HUDEP-2 (cell line): ENCODE measurements at regions not wholly inside any gene's neighbourhood (a gene's known extent, or its start where the extent isn't known, plus 50 kb on each side); places are given as distances from the start of the nearest gene placed in this dataset.

Experiments used
- DNase-seq, 76 experiments: peaks; one replicate each; lab custom pipeline; 2025; ENCODE audit not compliant: unreplicated experiment in 76 of 76; lab: John Stamatoyannopoulos, UW

DNA sequence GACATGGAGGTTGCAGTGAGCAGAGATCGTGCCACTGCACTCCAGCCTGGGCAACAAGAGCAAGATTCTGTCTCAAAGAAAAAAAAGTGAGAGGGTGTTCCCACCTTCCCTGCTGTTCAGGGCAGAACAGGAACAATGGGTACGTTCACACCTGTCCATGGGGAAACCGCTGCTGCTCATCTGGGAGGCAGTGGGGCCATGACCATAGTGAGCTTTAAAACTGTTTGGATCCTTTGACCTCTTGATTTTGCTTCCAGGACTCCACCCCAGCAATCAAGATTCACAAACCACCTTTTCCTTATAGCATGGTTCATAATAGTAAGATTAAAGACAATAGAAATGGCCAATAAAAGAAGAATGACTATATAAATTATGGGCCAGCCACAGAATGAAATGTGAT is 209.2 kb downstream of the ARL4C start:
- no peak for DNase-seq

DNA sequence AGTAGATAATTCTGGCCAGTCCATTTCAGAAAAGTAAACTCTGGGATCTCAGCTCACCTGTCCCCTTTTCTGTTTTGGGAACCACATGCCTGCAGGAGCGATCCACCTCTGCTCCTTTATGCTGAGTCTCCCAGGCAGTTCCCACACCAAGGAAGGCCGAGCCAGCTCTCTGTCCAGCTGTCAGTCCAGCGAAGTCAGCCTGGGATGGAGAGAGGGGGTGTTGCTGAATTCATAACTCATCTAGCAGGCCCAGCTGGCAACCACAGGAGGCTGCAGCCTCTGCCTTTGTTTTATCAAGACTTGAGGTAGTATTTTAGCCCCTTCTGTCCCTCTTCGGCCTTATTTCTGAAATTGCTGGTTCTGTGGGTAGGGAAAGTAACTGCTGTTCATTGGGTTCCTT is 209.9 kb downstream of the ARL4C start:
- no peak for DNase-seq

DNA sequence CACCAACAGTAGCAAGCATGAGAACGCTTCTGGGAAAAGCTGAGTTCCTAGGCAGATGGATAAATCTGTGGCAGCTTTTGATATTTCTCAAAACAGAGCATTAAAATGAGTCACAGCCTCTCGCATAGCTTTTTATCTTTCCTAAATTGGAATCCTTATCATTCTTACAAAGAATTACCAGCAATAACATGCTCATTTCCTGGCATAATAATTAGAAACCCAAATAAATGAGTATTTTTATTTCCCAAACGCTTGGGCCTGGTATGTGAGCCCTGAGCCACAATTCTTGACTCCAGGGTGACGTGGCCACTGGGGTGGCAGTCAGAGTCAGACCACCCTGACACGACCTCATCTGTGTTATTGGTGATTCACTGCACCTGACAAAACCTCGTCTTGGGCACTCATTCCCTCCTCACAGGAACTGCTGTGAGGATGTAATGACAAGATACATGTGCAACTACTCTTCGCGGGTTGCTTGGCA is 210.7 kb downstream of the ARL4C start:
- no peak for DNase-seq

DNA sequence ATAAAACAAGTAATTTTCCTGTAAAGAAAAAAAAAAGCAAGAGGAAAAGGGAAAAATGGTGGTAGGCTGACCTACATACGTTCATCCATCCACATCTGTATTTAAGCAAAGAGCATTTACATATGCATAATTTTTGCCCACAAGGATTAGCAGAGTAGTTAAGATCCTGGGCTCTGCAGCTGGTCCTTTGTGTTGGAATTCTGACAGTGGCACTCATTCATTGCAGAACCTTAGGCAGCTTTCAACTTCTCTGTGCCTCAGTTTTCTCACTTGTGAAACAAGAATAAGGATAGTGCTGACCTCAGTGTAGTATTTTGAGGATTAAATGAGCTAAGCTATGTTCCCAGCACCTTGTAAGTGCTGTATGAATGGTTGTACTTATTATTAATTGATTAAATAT is 211.3 kb downstream of the ARL4C start:
- DNase-seq: no peak

DNA sequence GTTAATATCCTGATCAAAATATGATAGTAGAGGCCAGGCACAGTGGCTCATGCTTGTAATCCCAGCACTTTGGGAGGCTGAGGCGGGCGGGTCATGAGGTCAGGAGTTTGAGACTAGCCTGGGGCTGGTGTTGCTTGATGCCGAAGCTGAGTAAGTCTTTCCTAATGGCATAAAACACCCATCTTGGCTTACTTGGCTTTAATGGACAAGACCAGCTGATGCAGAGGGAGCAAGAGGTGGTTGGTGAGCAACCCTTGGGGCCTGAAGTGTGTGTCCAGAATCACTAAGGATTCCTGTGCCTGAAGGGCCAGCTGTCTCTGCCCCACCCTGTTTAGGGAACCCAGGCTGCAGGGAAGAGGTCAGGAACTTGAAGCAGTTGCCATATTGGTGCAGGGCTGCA is 217.2 kb downstream of the ARL4C start:
- no peak for DNase-seq

DNA sequence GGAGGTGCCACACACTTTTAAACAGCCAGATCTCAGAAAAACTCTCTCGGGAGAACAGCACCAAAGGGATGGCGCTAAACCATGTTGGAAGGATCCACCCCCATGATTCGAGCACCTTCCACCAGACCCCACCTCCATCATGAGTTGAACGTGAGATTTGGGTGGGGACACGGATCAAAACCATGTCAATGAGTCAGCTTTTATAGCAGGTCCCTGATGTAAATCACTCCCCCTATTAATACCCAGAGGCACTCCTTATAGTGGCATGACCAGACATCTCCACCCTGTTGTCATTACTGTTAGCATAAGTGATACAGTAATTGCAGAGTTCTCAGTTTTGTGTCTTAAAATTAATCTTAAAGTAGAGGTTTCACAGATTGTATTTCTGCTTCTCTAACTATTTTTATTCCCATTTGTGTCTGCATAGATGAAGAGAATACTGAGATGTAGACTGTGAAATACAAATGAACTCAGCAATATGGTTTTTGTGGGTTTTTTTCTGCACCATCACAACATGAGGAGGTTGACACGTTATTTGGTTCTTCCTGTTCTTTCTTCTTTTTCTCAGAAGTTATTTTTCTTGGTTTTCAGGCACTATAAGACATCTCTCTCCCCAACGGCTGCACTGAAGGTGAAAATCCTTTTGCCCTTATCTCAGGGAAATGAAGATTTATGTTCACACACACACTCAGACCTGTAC is 218.2 kb downstream of the ARL4C start:
- no peak for DNase-seq

DNA sequence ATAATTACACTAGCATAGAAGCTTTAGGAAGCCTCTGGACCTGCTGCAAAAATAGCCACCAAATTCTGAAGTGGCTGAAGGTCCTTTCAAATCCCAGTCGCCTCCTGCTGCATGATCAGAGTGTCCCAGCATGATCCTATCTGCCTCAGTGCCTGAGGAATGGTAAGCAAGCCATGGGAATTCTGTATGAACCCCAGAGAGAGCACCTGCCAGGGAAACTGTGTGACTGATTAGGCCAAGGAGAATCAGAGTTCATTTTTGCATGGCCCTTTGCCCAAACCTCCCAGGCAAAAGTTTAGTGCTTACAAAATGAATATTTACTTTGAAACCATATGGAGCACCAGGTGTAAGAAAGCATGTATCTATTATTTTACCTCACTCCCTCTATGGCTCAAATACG is 221.4 kb downstream of the ARL4C start:
- no peak for DNase-seq

DNA sequence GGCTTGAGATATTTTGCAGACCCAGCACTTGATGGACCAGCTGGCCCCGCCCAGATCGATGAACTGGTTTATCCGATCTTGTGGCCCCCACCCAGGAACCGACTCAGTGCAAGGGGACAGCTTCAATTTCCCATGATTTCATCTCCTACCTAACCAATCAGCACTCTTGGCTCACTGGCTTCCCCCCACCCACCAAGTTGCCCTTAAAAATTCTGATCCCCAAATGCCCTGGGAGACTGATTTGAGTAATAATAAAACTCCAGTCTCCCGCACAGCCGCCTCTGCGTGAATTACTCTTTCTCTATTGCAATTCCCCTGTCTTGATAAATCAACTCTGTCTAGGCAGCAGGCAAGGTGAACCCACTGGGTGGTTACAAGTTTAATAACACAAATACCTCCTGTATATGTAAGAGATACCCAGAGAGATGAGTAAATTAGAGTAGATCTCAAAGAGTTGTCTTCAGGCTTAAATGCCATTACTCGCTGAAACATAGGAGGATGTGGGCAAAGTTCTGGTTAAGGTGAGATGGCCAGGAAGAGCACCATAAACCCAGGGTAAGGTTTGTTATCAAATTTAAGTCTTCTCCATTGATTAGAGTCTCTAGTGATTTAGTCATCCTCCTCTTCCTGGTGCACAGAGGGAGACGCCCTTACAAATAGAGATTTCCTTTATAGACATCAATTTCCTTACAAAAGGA is 222.8 kb downstream of the ARL4C start:
- no peak for DNase-seq

DNA sequence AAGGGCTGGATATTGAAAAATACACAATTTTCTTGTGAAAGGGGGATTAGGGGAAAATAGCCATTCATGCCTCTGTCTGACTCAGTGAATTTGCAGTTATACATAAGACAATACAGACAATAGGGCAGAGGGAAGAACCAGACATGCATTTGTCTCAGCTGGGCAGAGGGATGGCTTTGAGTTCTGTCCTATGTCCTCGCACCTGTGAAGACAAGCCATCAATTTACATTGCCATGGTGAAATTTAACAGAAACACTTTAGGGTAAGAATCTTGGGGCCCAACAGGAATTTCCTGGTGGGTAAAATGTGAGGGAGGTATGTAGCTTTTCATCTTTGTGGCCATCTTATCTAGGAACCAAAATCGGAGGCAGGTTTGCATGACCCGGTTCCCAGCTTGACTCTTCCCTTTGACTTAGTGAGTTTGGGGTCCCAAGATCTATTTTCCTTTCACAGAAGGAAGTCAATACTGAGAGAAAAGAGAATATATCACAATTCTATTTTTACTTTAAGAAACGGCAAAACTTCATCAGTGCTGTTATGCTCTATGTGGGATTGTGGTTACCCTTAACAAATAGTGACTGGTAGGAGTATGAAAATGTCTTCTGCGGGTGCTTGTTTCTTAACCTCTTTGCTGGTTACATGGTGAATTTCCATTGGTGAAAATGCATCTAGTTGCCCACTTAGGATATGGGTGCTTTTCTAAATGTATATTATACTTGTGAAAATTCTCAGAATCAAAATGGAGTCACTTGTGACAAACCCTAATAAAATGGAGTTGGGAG is 221.8 kb downstream of the SPP2 start:
- DNase-seq: no peak

DNA sequence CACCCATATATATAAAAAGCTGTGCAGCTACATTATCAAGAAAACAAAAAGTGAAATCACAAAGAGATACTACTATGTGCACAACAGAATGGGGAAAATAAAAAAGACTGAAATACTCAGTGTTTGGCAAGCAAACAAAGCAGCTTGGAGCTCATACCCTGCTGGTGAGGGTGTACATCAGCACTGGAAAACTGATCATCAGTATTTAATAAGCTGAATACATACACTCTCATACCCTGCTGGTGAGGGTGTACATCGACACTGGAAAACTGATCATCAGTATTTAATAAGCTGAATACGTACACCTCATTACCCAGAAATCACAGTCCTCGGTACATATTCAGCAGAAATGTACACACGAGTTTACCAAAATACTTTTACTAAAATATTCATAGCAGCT is 220.8 kb downstream of the SPP2 start:
- no peak for DNase-seq

DNA sequence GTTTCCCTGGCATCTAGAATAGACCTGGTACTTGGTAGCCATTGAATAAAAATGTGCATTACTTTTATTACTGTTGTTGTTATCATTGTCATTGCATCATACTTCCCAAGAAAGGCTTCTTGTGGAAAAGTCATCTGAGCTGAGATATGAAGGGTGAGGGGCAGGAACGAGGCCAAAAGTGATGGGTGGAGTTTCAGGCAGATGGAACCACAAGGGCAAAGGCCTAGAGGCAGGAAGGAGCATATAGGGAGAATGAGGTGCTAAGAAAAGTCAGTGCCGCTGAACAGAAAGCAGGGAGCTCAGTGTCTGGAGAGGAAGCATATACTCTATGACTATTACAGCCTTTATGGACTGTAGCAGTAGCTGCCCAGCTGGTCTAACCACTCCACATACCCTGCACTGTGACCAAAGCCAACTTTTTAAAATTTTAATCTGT is 219.3 kb downstream of the SPP2 start:
- DNase-seq: no peak

DNA sequence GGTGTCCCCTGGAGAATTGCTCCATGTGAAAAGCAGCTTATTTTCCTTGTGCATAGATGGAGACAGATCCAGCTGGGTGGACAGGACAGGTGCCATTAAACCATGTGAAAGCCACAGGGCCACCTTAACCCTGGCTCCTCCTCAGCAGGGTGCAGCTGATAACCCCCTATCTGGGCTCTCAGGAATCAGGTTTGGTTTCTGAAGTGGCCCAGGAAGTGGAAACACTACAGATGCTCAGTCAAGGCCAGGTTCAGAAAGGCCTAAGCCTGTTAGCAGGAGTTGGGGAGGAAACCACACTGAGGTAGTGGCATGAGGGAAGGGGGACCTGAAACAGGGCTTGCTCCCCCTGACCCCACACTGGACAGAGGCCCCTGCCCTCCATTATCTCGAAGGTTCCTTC is 217.0 kb downstream of the SPP2 start:
- DNase-seq: no peak

DNA sequence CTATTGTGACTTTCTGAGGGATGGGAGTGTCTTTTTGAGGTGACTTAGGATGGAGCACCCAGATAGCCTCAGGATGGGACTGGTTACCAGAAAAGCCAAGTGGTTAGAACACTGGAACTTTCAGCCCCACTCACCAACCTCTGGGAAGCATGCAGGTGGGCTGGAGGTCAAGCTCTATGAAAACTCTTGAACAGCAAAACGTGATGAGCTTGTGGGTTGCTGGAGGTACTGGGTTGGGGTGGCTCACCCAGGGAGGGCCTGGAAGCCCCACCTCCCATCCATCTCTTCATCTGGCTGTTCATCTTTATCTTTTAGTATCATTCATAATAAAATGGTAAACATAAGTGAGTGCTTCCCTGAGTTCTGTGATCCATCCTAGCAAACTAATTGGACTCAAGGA is 216.4 kb downstream of the SPP2 start:
- DNase-seq: no peak

DNA sequence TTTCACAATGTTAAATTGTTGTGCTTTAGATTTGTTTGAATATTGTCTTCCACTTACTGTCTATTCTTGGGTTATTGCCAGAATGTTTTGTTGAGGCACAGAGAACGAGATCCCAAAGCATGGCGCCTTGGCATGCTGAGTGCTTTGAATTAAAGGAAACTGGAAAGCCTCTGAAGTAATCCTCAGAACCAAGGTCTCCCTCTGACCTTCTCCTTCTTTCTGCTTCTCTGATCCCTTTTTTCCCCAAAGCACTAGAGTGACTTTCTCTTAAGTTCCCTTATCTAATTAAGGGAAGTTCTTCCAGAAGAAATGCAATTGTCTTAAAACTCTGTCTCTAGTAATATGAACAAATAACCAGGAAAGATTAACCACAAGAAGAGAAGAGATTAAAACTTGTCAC is 214.7 kb downstream of the SPP2 start:
- no peak for DNase-seq

DNA sequence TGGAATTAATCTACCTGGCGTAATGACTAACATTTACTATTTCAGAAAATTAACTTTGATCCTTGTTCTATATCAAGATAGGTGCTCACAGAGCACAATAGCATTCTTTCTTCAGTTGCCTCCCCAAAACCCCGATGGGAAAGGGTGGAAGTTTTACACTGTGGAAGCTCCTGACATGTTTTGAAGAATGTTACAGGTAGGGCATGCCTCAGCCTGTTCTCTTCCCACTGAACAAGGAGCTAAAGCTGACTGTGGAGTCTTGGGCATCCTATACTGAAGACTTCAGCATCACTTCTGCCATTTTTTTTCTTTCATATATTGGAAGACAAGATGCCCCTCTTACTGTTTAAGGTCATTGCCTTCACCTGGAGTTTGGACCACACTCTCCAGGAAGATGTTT is 211.2 kb downstream of the SPP2 start:
- DNase-seq: no peak

DNA sequence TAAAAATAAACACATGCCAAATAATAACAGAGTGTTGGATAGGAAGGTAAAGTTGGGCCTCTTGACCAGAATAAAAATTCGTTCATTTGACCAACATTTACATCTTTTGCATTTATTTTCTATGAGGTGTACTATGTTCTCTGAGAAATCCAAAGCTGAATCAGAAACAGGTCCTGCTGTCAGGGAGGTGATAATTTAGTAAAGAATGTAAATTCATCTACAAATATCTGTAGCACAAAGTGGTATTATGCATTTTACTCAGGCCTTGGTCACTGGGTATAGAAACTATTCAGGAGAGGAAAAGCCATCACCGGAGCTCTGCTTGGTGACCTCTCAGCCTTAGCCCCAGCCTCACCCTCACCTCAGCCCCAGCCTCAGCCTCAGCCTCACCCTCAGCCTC is 208.9 kb downstream of the SPP2 start:
- DNase-seq: no peak

DNA sequence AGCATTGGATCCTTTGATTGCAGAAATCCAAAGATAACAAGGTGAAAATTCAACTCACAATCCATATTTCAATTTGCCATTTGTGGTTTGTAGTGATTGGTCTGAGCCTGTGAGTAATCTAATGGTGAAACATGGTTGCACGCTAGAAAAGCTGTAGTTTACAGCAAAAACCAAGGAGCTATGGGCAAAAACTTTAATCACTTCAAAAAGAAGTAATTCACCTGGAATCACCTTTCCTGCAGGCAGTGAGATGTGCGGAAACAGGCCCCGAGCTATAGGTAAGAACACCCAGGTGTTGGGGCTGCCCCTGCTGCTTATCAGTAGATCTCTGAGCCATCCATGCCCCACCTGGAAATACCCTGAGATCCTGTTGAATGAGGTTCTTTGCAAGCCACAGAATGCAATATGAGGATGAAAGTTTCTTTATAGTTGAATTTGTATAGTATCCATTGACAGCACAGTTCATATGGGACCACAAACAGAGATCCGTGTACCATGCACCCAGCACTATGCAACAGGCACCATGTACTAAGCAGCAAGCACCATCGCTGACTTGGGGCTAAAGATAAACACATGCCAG is 208.2 kb downstream of the SPP2 start:
- peak in 1 of 76 experiments; percentile 1 for DNase-seq

DNA sequence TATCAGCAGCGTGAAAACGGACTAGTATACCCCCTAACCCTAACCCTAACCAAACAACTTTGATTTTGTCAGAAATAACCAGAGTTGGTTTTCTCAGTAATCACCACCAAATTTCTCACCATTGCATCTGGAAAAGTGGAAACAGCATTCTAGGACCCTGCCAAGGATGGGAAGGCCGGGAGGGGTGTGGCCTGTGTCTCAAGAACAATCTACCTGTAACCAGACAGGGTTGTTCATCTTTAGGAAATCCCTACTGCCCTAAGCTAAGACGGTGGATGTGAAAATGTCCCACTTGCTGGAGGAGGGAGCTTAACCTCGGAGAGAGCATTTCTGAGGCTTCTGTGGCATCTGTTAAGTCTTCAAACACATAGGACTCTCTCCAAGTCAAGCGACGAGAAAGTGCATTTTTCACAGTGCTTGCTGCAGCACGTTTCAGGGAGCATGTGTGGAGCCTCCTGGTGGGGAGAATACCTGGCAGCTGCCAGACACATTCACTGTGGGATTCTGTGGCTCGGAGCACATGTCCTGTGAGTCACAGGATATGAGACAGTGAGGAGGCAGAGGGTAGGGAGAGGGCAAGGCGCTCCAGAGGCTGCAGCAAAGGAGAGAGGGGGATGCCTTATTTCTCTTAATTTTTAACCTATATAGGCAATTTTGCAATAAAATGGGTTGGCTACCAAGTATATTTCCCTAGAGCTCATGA is 207.5 kb downstream of the SPP2 start:
- DNase-seq: no peak

DNA sequence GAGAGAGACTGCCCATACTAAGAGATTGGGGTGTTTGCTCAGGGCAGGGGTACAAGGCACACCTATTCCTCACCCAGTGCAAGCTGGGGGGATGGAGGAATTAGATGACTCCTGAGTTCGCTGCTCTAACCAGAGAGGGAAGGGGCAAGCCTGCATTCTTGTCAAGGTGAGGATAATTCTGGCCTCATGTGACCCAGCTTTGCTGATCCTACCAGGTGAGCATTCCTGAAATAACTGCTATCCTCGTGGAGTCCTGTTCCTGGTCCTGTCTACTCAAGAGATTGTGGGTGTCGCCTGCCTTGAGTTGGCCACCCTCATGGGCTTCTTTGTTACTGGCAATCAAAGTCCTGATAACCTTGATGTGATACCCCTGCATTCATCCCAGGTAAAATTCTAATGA is 206.0 kb downstream of the SPP2 start:
- DNase-seq: no peak

DNA sequence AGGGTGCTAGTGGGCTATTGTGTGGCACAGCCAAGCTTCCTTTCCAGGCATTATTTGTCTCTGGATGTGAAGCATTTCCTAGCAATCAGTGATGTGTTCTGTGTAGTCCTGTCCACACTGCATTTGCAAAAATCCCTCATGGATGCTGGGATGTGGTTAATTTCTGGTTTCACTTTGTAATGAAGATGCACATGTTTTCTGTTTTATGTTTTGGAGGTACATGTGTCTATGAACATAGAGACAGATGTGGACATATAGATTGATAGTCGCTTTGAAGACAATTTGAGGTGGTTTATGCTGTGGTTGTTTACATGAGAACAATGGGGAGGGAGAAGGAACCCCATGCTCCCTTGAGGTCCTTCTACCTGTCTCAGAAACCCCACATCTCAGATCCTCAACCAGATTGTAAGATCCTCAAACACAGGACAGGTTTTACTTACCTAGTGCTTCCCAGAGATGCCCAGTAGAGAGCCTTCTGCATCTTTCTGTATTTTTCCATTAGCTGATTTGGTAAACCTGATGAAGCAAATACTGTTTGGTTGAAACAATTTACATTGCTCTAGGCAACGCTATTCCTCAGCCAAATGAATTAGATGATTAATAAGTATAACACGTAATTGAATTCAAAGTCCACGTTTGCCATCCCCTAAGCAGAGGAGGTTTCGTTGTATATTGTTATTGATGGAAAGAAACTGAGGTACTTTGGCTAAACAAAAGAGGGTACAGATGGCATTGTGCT is 204.4 kb downstream of the SPP2 start:
- DNase-seq: no peak
